Calu3 (cell line): ENCODE measurements at regions not wholly inside any gene's neighbourhood (a gene's known extent, or its start where the extent isn't known, plus 50 kb on each side); places are given as distances from the start of the nearest gene placed in this dataset.

Source experiments
- BruUV-seq: library from RNA; stranded (reverse); fragments of 400-500 nt; replicated peaks from 2 replicates; lab custom pipeline; 2021; lab: Mats Ljungman, UMichigan
- CTCF ChIA-PET: fragments of 300-600 bp; sonication (Branson Sonifier 250); formaldehyde crosslinking; loops from one replicate; lab custom pipeline; 2022; ENCODE audit warnings: antibody characterized with exemption; lab: Charles Lee
- DNase-seq: peaks from one replicate; pipeline ENCODE4 v3.0.0; 2022
- H3K27ac Mint-ChIP-seq: one replicate; pipeline ENCODE4 v1.8.0; 2022; ENCODE audit warnings: mixed read lengths; ENCODE audit not compliant: unreplicated experiment
- H3K27me3 Mint-ChIP-seq: one replicate; pipeline ENCODE4 v1.8.0; 2022; ENCODE audit warnings: mixed read lengths; ENCODE audit not compliant: unreplicated experiment
- H3K36me3 Mint-ChIP-seq: one replicate; pipeline ENCODE4 v1.8.0; 2022; ENCODE audit warnings: mild to moderate bottlenecking, moderate library complexity, mixed read lengths; ENCODE audit not compliant: insufficient read depth, unreplicated experiment
- H3K4me1 Mint-ChIP-seq: one replicate; pipeline ENCODE4 v1.8.0; 2022; ENCODE audit warnings: mild to moderate bottlenecking, low read depth, mixed read lengths; ENCODE audit not compliant: unreplicated experiment
- H3K4me3 Mint-ChIP-seq: one replicate; pipeline ENCODE4 v1.8.0; 2022; ENCODE audit warnings: mild to moderate bottlenecking, low read depth, moderate library complexity, mixed read lengths; ENCODE audit not compliant: unreplicated experiment
- H3K9me3 Mint-ChIP-seq: one replicate; pipeline ENCODE4 v1.8.0; 2022; ENCODE audit warnings: low read depth, mixed read lengths; ENCODE audit not compliant: unreplicated experiment
- intact Hi-C: fragments of 100-400 bp; cut with micrococcal nuclease; formaldehyde crosslinking; loops from one replicate; pipeline ENCODE4 v1.10.0; 2022; ENCODE audit not compliant: unreplicated experiment
- TF ChIP-seq, protein P1 (sequence below): fragments of 200-600 bp; IDR thresholded peaks from one replicate; pipeline ENCODE4 v1.8.0; 2022; ENCODE audit warnings: antibody characterized with exemption; ENCODE audit not compliant: unreplicated experiment

DNA sequence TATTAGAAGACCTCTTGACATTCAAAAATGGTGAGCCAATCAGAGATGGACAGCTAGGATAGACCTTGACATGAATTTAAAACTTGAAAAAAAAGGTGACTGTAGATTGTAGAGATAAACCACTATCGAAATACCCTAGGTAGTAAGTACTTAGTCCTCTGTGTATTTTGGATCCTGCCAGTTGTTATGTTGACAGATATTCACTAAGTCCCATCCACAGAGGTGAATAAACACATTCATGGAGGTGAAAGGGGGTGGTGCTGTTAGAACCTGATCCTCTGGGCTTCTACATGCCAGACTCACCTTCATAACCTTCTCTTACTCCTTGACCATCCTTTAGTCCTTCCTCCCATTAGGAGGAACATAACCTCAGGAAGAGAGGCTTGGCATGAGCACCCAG lies 72.3 kb downstream of the OTX2 start:
- Mint-ChIP-seq H3K27me3 (peaks cover 41% of the 10 kb centered on the region), H3K36me3 (no peaks in the 10 kb centered on the region), H3K9me3 (no peaks in the 10 kb centered on the region), H3K4me1 (no peaks in the 10 kb centered on the region), H3K27ac (no peak overlapping the region), H3K4me3 (no peak overlapping the region)
- intact Hi-C loops = no loop called here
- no peak for DNase-seq
- CTCF ChIA-PET = interaction anchor here (0.5 kb wide), 1 partner anchor 36 kb away, joined by 4 read pairs; no protein-coding TSS in a partner anchor
- no TSS peak for BruUV-seq
- TF ChIP-seq, protein P1, sequence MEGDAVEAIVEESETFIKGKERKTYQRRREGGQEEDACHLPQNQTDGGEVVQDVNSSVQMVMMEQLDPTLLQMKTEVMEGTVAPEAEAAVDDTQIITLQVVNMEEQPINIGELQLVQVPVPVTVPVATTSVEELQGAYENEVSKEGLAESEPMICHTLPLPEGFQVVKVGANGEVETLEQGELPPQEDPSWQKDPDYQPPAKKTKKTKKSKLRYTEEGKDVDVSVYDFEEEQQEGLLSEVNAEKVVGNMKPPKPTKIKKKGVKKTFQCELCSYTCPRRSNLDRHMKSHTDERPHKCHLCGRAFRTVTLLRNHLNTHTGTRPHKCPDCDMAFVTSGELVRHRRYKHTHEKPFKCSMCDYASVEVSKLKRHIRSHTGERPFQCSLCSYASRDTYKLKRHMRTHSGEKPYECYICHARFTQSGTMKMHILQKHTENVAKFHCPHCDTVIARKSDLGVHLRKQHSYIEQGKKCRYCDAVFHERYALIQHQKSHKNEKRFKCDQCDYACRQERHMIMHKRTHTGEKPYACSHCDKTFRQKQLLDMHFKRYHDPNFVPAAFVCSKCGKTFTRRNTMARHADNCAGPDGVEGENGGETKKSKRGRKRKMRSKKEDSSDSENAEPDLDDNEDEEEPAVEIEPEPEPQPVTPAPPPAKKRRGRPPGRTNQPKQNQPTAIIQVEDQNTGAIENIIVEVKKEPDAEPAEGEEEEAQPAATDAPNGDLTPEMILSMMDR = no peak

DNA sequence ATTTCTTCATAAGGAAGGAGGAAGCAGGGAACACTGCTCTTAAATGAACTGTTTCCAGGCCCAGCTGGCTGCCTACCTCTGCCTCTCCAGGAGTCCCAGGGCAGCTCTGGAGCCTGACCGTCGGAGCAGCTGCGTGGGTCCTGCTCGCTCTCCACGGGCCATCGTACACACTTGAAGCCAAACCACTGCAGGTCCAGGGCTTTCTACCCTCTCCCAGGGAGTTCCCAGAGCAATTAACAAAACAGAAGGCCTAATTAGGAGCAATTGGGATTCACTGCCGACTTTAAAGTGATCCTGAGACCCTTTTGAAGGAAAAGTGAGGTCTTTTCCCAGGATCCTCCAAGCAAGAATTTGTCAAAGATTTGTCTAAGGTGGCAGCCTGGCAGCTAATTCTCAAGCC lies 76.9 kb downstream of the OTX2 start:
- intact Hi-C loops = no loop called here
- TF ChIP-seq, protein P1 = no peak
- no peak overlapping the region for H3K4me3 Mint-ChIP-seq
- no peaks in the 10 kb centered on the region for H3K9me3 Mint-ChIP-seq
- no peaks in the 10 kb centered on the region for H3K36me3 Mint-ChIP-seq
- no peaks in the 10 kb centered on the region for H3K4me1 Mint-ChIP-seq
- no peak overlapping the region for H3K27ac Mint-ChIP-seq
- DNase-seq = no peak
- no TSS peak for BruUV-seq
- H3K27me3 Mint-ChIP-seq = peaks cover 61% of the 10 kb centered on the region
- CTCF ChIA-PET = no interaction called here

DNA sequence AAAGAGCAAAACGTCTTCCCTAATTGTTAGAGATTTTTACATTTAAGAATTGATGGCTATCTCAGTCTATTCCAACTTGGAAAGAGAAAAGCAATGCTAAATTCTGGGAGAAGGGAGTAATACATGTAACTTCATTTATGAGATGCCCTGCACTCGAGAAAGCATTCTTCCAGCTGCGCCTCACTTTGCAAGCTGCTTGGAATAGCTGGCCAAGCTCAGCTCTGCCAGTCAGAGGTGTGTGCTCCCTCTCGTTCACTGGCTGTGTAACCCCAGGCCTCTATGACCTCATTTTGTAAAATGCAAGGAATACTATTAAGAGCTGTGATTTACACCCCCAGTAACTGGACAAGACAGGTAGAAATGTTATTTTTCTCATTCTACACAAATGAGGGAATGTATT lies 79.1 kb downstream of the OTX2 start:
- no peak overlapping the region for H3K4me3 Mint-ChIP-seq
- no TSS peak for BruUV-seq

DNA sequence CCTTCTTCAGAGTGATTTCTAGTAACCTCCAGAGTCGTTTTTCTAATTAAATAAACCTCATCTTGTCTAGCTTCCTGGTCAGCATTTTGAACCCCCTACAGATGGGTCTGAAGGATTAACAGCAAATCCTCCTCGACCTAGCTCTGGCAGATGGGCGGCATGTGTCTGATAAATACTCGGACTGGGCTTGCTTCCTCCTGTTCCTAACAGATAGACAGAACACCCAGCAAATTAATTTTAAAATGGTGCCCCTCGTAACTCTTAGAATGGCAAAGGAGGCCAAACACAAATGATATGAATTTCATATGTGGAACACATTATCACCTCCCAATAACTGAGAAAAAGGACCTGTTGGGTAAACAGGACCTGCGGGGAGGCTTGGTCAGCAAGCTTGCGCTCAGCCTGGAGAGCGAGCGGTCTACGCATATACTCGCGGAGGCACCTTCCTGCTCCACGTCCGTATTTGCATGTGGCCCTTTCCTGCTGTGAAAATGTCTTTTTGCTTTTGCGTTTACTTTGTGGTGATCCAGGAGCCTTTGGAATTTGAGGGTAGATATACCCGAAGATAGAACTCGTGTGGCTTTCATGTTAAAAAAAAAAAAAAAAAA lies 79.6 kb downstream of the OTX2 start:
- TF ChIP-seq, protein P1 = no peak
- Mint-ChIP-seq H3K27ac (no peak overlapping the region), H3K27me3 (peaks cover 57% of the 10 kb centered on the region), H3K4me3 (no peak overlapping the region), H3K36me3 (no peaks in the 10 kb centered on the region), H3K9me3 (no peaks in the 10 kb centered on the region), H3K4me1 (no peaks in the 10 kb centered on the region)
- intact Hi-C loops = no loop called here
- no peak for DNase-seq
- BruUV-seq = no TSS peak
- CTCF ChIA-PET = no interaction called here

More for the DNA sequence above, 79.1 kb downstream of the OTX2 start:
- H3K36me3 Mint-ChIP-seq = no peaks in the 10 kb centered on the region
- no peak for DNase-seq
- no peaks in the 10 kb centered on the region for H3K9me3 Mint-ChIP-seq
- no peaks in the 10 kb centered on the region for H3K4me1 Mint-ChIP-seq
- intact Hi-C loops = no loop called here
- H3K27ac Mint-ChIP-seq = no peak overlapping the region
- CTCF ChIA-PET = no interaction called here
- TF ChIP-seq, protein P1 = no peak
- H3K27me3 Mint-ChIP-seq = peaks cover 52% of the 10 kb centered on the region
